ENCODE measurements at regions not wholly inside any gene's neighbourhood (a gene's known extent, or its start where the extent isn't known, plus 50 kb on each side); places are given as distances from the start of the nearest gene placed in this dataset.

DNA sequence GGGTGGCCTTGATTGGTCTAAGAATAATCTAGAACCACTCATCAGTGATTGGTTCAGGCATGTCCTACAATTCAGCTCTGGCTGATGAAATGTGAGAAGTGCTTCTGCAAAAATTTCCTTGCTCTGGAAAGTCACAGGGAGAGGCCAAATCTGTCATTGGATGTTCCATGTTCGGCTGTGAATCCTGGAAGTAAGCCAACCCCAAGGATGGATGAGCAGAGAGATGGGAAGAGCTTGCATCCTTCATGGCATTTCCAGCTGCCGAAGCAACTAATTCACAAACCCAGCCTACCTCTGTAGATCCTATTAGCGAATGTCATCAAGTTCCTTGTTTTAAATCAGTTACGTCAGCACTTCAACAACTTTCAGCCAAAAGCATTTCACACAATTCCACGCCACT, 187.2 kb upstream of the SOX4 start:
- Mint-ChIP-seq H3K27me3 (peaks cover 8% of the 10 kb centered on the region), H3K36me3 (ENCODE audit: low read depth) (no peaks in the 10 kb centered on the region), H3K4me3 (no peak overlapping the region), H3K9me3 (peaks cover 4% of the 10 kb centered on the region), H3K27ac (no peak overlapping the region), H3K4me1 (peaks cover 7% of the 10 kb centered on the region)
- no peak for ATAC-seq (replicated peaks)

DNA sequence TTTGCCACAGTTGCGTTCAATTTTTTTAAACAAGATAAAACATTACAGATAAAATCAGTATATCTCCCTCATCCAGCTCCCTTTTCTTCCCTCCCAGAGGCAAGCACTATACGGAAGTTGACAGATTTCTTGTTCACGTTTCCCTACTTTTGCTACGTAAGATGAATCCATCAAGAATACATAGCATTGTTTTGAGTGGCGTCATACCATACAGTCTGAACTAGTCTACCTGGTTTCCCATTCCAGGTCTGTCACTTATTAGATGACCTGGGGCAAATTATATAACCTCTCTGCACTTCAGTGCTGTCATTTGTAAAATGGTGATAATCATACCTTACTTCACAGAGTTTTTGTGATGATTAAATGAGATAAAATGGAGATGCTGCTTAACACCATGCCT, 184.3 kb upstream of the SOX4 start:
- Mint-ChIP-seq H3K27me3 (peaks cover 15% of the 10 kb centered on the region), H3K36me3 (ENCODE audit: low read depth) (no peaks in the 10 kb centered on the region), H3K27ac (no peak overlapping the region), H3K9me3 (peaks cover 4% of the 10 kb centered on the region), H3K4me1 (no peaks in the 10 kb centered on the region), H3K4me3 (no peak overlapping the region)
- ATAC-seq (replicated peaks) = no peak

DNA sequence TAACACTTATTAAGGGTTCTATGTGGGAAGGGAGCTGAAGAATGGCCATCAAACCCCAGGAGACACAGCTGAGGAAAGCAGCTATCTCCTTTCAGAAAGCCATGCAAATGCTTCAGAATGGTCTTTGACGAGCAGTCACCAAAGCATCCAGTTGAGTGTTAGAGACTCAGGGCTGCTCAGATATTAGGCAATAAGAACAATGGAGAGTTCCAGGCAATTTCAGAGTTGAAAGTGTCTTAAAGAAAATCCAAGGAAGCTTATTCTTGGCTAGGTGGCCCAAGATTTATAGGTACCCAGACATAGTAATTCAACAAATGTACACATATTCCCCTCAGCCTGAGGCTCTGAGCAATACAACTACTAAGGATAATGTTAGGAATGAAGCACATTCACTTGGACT, 180.1 kb upstream of the SOX4 start:
- Mint-ChIP-seq H3K9me3 (no peaks in the 10 kb centered on the region), H3K4me1 (no peaks in the 10 kb centered on the region), H3K27ac (no peak overlapping the region), H3K27me3 (peaks cover 10% of the 10 kb centered on the region), H3K4me3 (no peak overlapping the region), H3K36me3 (ENCODE audit: low read depth) (no peaks in the 10 kb centered on the region)
- no peak for ATAC-seq (replicated peaks)

DNA sequence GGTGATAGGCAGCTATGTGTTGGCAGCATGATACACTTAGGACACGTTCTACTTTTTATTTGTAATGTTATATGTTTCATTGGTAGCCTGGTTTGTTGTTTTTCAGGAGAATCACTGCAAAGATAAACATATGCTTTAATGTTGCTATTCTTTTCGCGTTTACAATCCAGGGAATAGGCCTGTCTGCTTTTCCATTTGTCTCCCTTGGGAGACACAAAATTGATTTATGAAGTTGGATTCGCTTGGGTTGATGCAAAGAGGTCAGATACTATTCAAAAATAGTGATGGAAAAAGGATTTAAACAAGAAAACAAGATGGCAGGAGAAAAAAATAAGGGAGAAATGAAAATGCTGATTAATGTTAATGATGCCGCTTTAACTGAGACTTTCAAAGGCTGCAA, 179.5 kb upstream of the SOX4 start:
- Mint-ChIP-seq H3K4me1 (no peaks in the 10 kb centered on the region), H3K9me3 (no peaks in the 10 kb centered on the region), H3K4me3 (no peak overlapping the region), H3K27me3 (peaks cover 10% of the 10 kb centered on the region), H3K36me3 (ENCODE audit: low read depth) (no peaks in the 10 kb centered on the region), H3K27ac (no peak overlapping the region)
- ATAC-seq (replicated peaks) = no peak

DNA sequence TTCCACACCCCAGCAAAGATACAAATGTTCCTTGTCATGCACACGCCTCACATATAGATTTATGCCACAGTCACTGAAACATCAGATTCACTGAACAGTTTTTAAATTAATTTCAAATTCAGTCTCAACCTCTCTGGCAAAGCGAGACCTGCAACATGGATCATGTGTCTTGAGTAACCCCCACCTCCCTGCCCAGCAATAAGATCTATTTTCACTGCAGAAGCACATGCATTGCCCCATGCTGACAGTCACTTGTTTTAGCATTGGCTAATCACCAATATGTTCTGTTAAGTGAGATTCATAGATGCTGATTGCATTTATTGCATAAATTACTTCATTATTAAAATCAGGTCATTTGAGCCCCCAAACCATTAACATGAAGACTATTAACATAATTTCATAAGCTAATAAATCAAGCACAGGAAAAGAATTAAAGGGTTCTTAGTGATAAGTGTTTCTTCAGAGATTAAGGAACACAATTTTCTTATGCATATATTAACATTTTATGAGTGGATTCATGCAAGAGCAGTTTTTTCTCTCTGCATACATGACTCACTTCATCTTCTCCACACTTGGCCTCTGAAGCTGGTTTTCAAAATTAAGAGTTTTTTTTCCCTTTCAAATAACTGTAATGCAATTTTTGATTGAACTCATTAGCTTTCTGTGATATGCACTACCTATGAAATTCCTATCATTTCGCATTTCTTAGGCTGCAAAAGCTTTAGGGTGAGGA, 173.2 kb upstream of the SOX4 start:
- Mint-ChIP-seq H3K9me3 (no peaks in the 10 kb centered on the region), H3K27me3 (peaks cover 7% of the 10 kb centered on the region), H3K4me1 (no peaks in the 10 kb centered on the region), H3K36me3 (ENCODE audit: low read depth) (no peaks in the 10 kb centered on the region), H3K4me3 (no peak overlapping the region), H3K27ac (no peak overlapping the region)
- ATAC-seq (replicated peaks) = no peak

DNA sequence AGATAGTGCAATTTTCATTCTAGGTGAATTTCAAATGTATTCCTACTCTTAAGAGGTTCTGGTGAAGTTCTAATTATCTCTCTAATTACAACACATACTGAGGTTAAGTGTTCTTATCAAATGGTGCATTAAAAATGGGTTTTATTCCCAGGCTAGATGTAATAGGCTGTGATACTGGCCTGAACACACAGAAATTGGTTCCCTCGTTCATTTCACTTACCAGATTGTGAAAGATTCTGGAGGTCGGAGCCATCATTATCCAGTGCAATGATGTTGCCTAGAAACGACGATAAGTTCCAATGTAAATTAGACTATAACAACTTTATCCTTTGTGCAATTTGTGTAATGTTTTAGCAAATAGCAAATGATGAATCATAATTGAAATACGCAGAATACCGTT, 172.6 kb upstream of the SOX4 start:
- no peak for ATAC-seq (replicated peaks)
- no peak overlapping the region for H3K4me3 Mint-ChIP-seq
- no peaks in the 10 kb centered on the region for H3K36me3 Mint-ChIP-seq (ENCODE audit: low read depth)
- H3K4me1 Mint-ChIP-seq = no peaks in the 10 kb centered on the region
- H3K27me3 Mint-ChIP-seq = peaks cover 7% of the 10 kb centered on the region
- no peaks in the 10 kb centered on the region for H3K9me3 Mint-ChIP-seq
- H3K27ac Mint-ChIP-seq = no peak overlapping the region

DNA sequence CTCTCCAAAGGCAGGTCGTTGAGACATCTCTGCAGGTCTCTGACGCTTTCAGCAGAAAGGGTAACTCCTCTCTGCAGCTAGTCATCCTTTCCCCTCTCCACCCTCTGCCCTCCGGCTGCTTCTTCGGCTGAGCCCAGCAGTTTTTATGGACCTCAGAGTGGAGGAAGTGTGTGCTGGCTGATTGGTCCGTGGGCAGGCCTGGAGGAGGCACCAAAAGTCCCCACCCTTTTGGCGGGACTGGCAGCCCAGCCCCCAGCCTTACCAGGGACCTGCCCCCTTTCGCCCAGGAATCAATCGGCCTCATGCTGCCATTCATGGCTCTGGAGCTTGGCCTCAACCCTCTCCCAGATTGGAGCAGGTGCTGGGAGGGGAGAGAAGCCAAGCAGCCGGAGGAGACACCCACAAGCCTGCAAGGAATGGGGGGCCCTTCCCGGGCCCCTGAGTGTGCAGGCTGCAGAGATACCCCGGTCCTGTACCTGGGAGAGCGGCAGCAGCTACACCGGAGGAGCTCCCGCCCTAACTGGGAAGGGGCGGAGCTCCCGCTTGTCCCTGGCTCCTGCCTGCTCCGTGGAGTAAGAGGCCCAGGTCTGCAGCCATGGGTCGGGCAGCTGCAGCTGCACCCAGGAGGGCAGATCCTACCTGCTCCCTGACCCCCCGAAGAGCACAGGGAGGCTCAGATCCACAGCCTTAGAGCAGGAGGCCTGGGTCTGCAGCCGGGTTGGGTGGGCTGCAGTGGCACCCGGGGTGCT, 170.3 kb upstream of the SOX4 start:
- Mint-ChIP-seq H3K27ac (no peak overlapping the region), H3K4me3 (no peak overlapping the region)

DNA sequence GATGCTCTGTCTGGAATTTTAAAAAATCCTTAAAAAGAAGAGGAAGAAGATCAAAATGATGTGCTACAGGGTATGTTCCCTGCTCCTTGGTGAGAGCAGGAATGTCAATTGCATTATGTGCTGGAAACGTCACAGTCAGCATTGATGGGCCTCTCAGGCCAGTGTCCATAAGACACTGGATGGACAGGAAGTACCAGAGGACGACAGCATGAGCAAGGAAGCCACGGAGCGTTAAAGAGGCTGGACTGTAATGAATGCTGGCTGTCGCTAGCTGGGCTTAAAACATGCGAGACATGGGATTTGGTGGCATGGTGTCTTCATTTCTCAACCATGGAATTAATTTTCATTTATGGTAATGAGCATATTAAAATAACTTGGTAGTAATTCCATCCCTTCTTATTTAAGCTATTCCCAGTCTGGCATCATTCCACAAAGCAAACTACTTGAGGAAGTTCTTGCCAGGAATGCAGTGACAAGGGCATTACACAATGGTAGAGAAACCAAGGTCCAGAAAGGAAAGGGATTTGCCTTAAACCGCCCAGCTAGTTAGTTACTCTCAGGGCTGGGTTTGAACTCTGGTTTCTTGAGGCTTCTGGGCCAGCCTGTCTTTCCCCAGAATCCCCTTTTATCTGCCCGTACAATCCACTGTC, 166.6 kb upstream of the SOX4 start:
- H3K4me1 Mint-ChIP-seq = no peaks in the 10 kb centered on the region
- H3K36me3 Mint-ChIP-seq (ENCODE audit: low read depth) = no peaks in the 10 kb centered on the region
- ATAC-seq (replicated peaks) = no peak
- no peak overlapping the region for H3K27ac Mint-ChIP-seq
- H3K9me3 Mint-ChIP-seq = no peaks in the 10 kb centered on the region
- H3K27me3 Mint-ChIP-seq = peaks cover 14% of the 10 kb centered on the region
- H3K4me3 Mint-ChIP-seq = no peak overlapping the region

More for the DNA sequence above, 170.3 kb upstream of the SOX4 start:
- H3K9me3 Mint-ChIP-seq = no peaks in the 10 kb centered on the region
- no peaks in the 10 kb centered on the region for H3K36me3 Mint-ChIP-seq (ENCODE audit: low read depth)
- ATAC-seq (replicated peaks) = no peak
- peaks cover 7% of the 10 kb centered on the region for H3K27me3 Mint-ChIP-seq
- no peaks in the 10 kb centered on the region for H3K4me1 Mint-ChIP-seq

DNA sequence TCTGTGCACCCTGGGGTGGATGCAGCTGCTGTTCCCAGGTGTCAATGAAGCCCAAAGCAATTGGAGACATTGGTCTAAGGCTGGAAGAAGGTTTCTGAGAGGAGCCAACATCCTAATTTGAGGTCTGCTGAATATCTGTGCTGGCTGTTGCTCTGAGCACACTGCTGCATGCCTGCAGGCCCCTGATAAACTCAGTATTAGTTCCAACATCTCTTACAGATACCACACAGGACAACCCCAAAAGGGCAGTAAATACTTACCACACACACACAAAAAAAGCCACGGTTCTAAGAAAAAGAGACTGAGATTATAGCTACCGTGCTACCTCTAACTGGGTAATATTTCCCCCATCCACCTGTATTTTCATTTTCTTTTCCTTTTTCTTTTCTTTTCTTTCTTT, 164.3 kb upstream of the SOX4 start:
- H3K9me3 Mint-ChIP-seq = no peaks in the 10 kb centered on the region
- no peak overlapping the region for H3K27ac Mint-ChIP-seq
- H3K4me3 Mint-ChIP-seq = no peak overlapping the region
- no peaks in the 10 kb centered on the region for H3K36me3 Mint-ChIP-seq (ENCODE audit: low read depth)
- no peak for ATAC-seq (replicated peaks)
- peaks cover 18% of the 10 kb centered on the region for H3K27me3 Mint-ChIP-seq
- H3K4me1 Mint-ChIP-seq = no peaks in the 10 kb centered on the region

DNA sequence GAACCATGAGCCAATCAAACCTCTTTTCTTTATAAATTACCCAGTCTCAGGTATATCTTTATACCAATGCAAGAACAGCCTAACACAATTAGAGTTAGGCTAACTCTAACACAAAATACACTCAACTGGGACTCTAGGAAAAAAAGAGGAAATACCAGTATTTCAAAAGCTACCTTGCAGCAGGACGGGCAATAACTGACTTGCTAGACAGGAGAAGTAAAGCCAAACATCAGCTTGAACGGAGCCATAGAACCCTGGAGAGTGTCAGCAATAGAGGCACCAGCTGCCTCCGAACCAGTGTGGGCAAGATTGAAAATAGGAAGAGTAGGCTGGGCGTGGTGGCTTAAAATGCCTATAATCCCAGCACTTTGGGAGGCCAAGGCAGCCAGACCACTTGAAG, 162.0 kb upstream of the SOX4 start:
- no peak for ATAC-seq (replicated peaks)
- Mint-ChIP-seq H3K27me3 (peaks cover 15% of the 10 kb centered on the region), H3K36me3 (ENCODE audit: low read depth) (no peaks in the 10 kb centered on the region)

DNA sequence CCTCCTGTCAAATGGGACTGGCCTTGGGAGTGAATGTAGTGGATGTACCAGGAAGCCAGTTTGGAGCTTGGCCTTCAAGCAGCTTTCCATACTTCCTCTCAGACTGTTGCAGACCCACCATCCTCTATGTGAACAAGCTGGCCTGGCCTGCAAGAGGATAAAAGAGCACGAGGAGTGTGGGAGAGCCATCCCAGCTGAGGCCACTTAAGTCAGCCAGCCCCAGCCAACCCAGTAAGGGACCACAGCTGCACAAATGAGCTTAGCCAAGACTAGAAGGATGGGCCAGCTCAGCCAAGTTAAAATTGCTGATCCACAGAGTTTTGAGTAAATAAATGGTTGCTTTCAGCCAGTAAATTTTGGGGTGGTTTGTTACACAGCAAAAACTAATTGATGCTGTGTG, 156.9 kb upstream of the SOX4 start:
- no peak for ATAC-seq (replicated peaks)
- H3K4me3 Mint-ChIP-seq = no peak overlapping the region

More for the DNA sequence above, 162.0 kb upstream of the SOX4 start:
- Mint-ChIP-seq H3K9me3 (no peaks in the 10 kb centered on the region), H3K4me1 (no peaks in the 10 kb centered on the region), H3K4me3 (no peak overlapping the region), H3K27ac (no peak overlapping the region)

DNA sequence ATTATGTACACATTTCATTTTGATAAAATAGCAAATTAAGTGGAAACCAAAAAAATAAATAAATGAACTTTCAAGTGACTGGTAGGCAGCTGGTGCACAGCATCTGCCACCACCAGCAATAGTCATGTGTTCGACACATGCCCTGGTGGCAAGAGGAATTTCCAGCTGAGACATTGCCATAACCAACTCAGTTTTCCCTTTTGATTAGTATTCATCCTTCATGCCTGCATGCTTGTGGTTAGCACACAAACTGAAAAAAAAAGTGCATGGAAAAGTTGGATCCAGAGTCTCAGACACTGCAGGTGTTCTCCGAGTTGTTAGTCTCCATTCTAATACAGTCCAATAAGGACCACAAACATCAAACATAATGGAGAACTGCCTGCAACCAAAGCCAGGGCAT, 156.0 kb upstream of the SOX4 start:
- Mint-ChIP-seq H3K36me3 (ENCODE audit: low read depth) (no peaks in the 10 kb centered on the region), H3K27ac (no peak overlapping the region), H3K27me3 (peaks cover 4% of the 10 kb centered on the region), H3K4me3 (peak overlapping the region; percentile 57), H3K4me1 (peaks cover 5% of the 10 kb centered on the region), H3K9me3 (no peaks in the 10 kb centered on the region)
- ATAC-seq (replicated peaks) = no peak

More for the DNA sequence above, 156.9 kb upstream of the SOX4 start:
- Mint-ChIP-seq H3K9me3 (no peaks in the 10 kb centered on the region), H3K27me3 (peaks cover 8% of the 10 kb centered on the region), H3K36me3 (ENCODE audit: low read depth) (no peaks in the 10 kb centered on the region), H3K4me1 (peaks cover 5% of the 10 kb centered on the region), H3K27ac (no peak overlapping the region)

DNA sequence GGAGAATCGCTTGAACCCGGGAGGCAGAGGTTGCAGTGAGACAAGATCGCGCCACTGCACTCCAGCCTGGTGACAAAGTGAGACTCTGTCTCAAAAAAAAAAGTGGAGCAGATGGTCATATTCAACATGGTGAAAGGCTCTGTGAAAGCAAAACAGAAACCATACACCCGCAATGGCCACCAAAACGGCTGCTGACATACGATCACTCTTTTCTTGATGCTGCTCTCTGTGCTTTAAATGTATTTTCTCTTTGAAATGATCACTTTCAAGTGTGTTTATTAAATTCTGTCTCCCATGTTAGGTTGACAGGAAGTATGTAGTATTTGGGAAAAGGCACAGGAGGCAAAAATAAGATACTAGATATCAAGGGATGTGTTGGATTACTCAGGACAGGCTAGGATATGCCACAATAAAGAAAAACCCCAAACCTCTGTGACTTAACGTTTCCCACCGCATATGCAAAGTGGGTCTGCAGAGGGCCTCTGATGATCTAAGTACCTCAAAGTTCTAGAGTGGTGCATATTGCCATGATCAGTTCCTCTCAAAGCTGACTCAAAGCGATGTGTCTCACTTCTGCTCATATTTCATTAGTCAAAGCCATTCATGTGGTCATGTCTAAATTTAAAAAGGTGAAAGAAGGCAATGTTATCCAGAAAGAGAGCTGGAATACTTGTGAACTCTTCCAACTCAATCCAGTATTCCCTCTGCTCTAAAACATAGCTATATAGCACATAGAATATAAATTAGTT, 155.1 kb upstream of the SOX4 start:
- peaks cover 4% of the 10 kb centered on the region for H3K27me3 Mint-ChIP-seq
- ATAC-seq (replicated peaks) = peak; percentile 93
- peaks cover 5% of the 10 kb centered on the region for H3K4me1 Mint-ChIP-seq
- peak overlapping the region; percentile 57 for H3K4me3 Mint-ChIP-seq
- H3K36me3 Mint-ChIP-seq (ENCODE audit: low read depth) = no peaks in the 10 kb centered on the region
- H3K9me3 Mint-ChIP-seq = no peaks in the 10 kb centered on the region
- peak overlapping the region; percentile 90 for H3K27ac Mint-ChIP-seq

DNA sequence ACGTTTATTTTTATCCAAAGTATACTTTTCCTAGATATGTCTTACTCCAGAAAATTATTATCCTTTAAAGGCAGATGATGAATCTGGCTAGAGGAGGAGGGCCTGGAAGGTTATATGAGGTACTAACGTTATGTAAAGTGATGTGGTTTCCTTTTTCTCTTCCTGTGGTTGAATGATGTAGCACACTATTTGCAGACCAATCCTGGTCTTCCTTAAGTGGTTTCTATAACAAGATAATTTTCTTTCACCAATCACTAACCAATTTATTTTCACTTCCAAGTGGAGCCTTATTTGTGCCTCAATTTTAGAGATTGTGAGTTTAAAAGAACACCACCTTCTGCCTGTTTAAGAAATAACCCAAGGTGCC, 154.6 kb upstream of the SOX4 start:
- Mint-ChIP-seq H3K36me3 (ENCODE audit: low read depth) (no peaks in the 10 kb centered on the region), H3K4me3 (peak overlapping the region; percentile 57), H3K27ac (peak overlapping the region; percentile 90), H3K27me3 (peaks cover 4% of the 10 kb centered on the region), H3K9me3 (no peaks in the 10 kb centered on the region), H3K4me1 (peaks cover 5% of the 10 kb centered on the region)
- peak; percentile 51 for ATAC-seq (replicated peaks)

All from activated T-helper 17 cell treated with anti-CD3 and anti-CD28 coated beads, Interleukin-2, amount 50 U/mL, for 72 hours (primary cell).